Vagina (tissue), 2 donors: ENCODE measurements at regions not wholly inside any gene's neighbourhood (a gene's known extent, or its start where the extent isn't known, plus 50 kb on each side); places are given as distances from the start of the nearest gene placed in this dataset.

ENCODE experiments used
- CTCF ChIP-seq, 3 experiments: fragments of 450-650 bp in 2 of 3; fragments of 200-600 bp in 1 of 3; sonication (generic) in 1 of 3; IDR thresholded peaks; one replicate each; pipeline ENCODE4 v1.5.1; 2017 to 2019; ENCODE audit warnings: antibody characterized with exemption in 3 of 3, mild to moderate bottlenecking in 2 of 3, moderate library complexity in 2 of 3
- POLR2A ChIP-seq, 2 donors: fragments of 450-650 bp; IDR thresholded peaks; one replicate each; pipeline ENCODE4 v1.6.1; 2017; ENCODE audit warnings: antibody characterized with exemption in 2 of 2, mild to moderate bottlenecking in 2 of 2, moderate library complexity in 2 of 2

GRCh38 chr6:25136854-25137253 lies 142.3 kb upstream of the CARMIL1 start:
- TF ChIP-seq POLR2A (IDR thresholded peaks at IDR 0.05) (no peak), CTCF (IDR thresholded peaks at IDR 0.05) (no peak)
